OCI-LY7 (cell line): ENCODE measurements at regions not wholly inside any gene's neighbourhood (a gene's known extent, or its start where the extent isn't known, plus 50 kb on each side); places are given as distances from the start of the nearest gene placed in this dataset.

Source experiments
- BruUV-seq: library from RNA; stranded (reverse); fragments of 400-500 nt; replicated peaks from 2 replicates; lab custom pipeline; 2021; lab: Mats Ljungman, UMichigan
- CTCF ChIA-PET: fragments of 300-600 bp; sonication (Branson Sonifier 250); formaldehyde crosslinking; loops from one replicate; lab custom pipeline; 2022; ENCODE audit warnings: antibody characterized with exemption; ENCODE audit not compliant: unreplicated experiment; lab: Charles Lee
- POLR2A ChIA-PET: fragments of 300-600 bp; sonication (Branson Sonifier 250); formaldehyde crosslinking; loops from one replicate; lab custom pipeline; 2022; ENCODE audit warnings: antibody characterized with exemption; lab: Charles Lee
- DNase-seq: peaks from one replicate; pipeline ENCODE4 v3.0.0-alpha.2; 2015; ENCODE audit warnings: low spot score
- H2AFZ ChIP-seq: fragments of 200-600 bp; sonication (generic), shearing (Covaris generic); 2 replicates; pipeline ENCODE4 v1.6.1; 2014; ENCODE audit warnings: mild to moderate bottlenecking, antibody characterized with exemption, low read length, moderate library complexity
- H3K27ac ChIP-seq: fragments of 200-600 bp; sonication (generic); 2 replicates; pipeline ENCODE4 v1.5.1; 2014; ENCODE audit warnings: mixed run types, low read depth, mild to moderate bottlenecking, moderate library complexity, low read length, inconsistent platforms; ENCODE audit not compliant: poor library complexity, severe bottlenecking
- H3K36me3 ChIP-seq: fragments of 200-600 bp; sonication (generic); 2 replicates; pipeline ENCODE4 v1.6.1; 2014; ENCODE audit warnings: mild to moderate bottlenecking, antibody characterized with exemption, low read length, moderate library complexity, mixed read lengths; ENCODE audit not compliant: insufficient read depth
- H3K4me1 ChIP-seq: fragments of 200-600 bp; sonication (generic); 2 replicates; pipeline ENCODE4 v1.5.1; 2014; ENCODE audit warnings: mild to moderate bottlenecking, low read length; ENCODE audit not compliant: insufficient read depth, poor library complexity, severe bottlenecking
- H3K4me2 ChIP-seq: fragments of 200-600 bp; sonication (generic); 2 replicates; pipeline ENCODE4 v1.6.1; 2014; ENCODE audit warnings: mild to moderate bottlenecking, low read length
- H3K4me3 ChIP-seq: fragments of 200-600 bp; sonication (generic); 2 replicates; pipeline ENCODE4 v1.5.1; 2014; ENCODE audit warnings: mild to moderate bottlenecking, low read depth, low read length; ENCODE audit not compliant: poor library complexity, severe bottlenecking
- H3K79me2 ChIP-seq: fragments of 200-600 bp; sonication (generic); 2 replicates; pipeline ENCODE4 v1.6.1; 2016; ENCODE audit warnings: low read depth, mild to moderate bottlenecking, low read length, moderate library complexity, mixed read lengths; ENCODE audit not compliant: insufficient read depth
- H3K9me2 ChIP-seq: fragments of 200-600 bp; sonication (generic); 2 replicates; pipeline ENCODE4 v1.6.1; 2016; ENCODE audit warnings: mild to moderate bottlenecking, low read length, mixed read lengths; ENCODE audit not compliant: insufficient read depth
- H3K9me3 ChIP-seq: fragments of 200-600 bp; sonication (generic); 2 replicates; pipeline ENCODE4 v1.6.1; 2014; ENCODE audit warnings: mild to moderate bottlenecking, mixed run types, low read length, mixed read lengths
- H4K20me1 ChIP-seq: fragments of 200-600 bp; sonication (generic); 2 replicates; pipeline ENCODE4 v1.6.1; 2014; ENCODE audit warnings: mild to moderate bottlenecking, antibody characterized with exemption, low read length, moderate library complexity, mixed read lengths; ENCODE audit not compliant: insufficient read depth
- CTCF ChIP-seq: fragments of 200-600 bp; sonication (generic); conservative IDR thresholded peaks from 2 replicates; pipeline ENCODE4 v1.5.1; 2014; ENCODE audit warnings: mild to moderate bottlenecking, antibody characterized with exemption, low read length, moderate library complexity, mixed read lengths
- EZH2phosphoT487 ChIP-seq: fragments of 200-600 bp; sonication (generic); IDR thresholded peaks from 2 replicates; pipeline ENCODE4 v1.6.1; 2018; ENCODE audit warnings: low read depth, borderline replicate concordance, mild to moderate bottlenecking, mixed run types, antibody characterized with exemption, low read length, moderate library complexity, mixed read lengths
- intact Hi-C: fragments of 100-400 bp; cut with micrococcal nuclease; formaldehyde crosslinking; loops from one replicate; pipeline ENCODE4 v1.10.0; 2022; ENCODE audit not compliant: unreplicated experiment

GRCh38 chr16:23006380-23006779 lies 142.9 kb downstream of the USP31 start:
- TF ChIP-seq EZH2phosphoT487 (no peak), CTCF (no peak)
- intact Hi-C loops, result no loop called here
- Histone ChIP-seq H3K9me2 (no peaks in the 10 kb centered on the region), H3K9me3 (no peaks in the 10 kb centered on the region), H2AFZ (no peak overlapping the region), H3K36me3 (no peaks in the 10 kb centered on the region), H3K27ac (no peak overlapping the region), H3K4me1 (no peaks in the 10 kb centered on the region), H3K4me3 (no peak overlapping the region), H3K4me2 (no peak overlapping the region), H3K79me2 (no peaks in the 10 kb centered on the region), H4K20me1 (no peaks in the 10 kb centered on the region)
- DNase-seq, result no peak
- POLR2A ChIA-PET, result no interaction called here
- CTCF ChIA-PET, result no interaction called here
- no TSS peak for BruUV-seq

GRCh38 chr16:23005951-23006350 lies 143.3 kb downstream of the USP31 start:
- Histone ChIP-seq H3K27ac (no peak overlapping the region), H3K36me3 (no peaks in the 10 kb centered on the region), H3K79me2 (no peaks in the 10 kb centered on the region), H3K4me1 (no peaks in the 10 kb centered on the region), H3K9me3 (no peaks in the 10 kb centered on the region), H2AFZ (no peak overlapping the region), H3K4me2 (no peak overlapping the region), H3K4me3 (no peak overlapping the region), H4K20me1 (no peaks in the 10 kb centered on the region), H3K9me2 (no peaks in the 10 kb centered on the region)
- ChIA-PET CTCF (no interaction called here), POLR2A (no interaction called here)
- DNase-seq, result no peak
- intact Hi-C loops, result no loop called here
- no TSS peak for BruUV-seq
- TF ChIP-seq EZH2phosphoT487 (no peak), CTCF (no peak)

- H3K79me2 ChIP-seq, result no peaks in the 10 kb centered on the region
- H3K4me1 ChIP-seq, result no peaks in the 10 kb centered on the region
- CTCF ChIA-PET, result no interaction called here
- no peak overlapping the region for H3K27ac ChIP-seq
- no peak overlapping the region for H3K4me2 ChIP-seq
- BruUV-seq, result no TSS peak
- H4K20me1 ChIP-seq, result no peaks in the 10 kb centered on the region
- H3K9me2 ChIP-seq, result no peaks in the 10 kb centered on the region
- intact Hi-C loops, result no loop called here
- H3K4me3 ChIP-seq, result no peak overlapping the region
- POLR2A ChIA-PET, result no interaction called here
- DNase-seq, result no peak
- peaks cover 6% of the 10 kb centered on the region; the same call in 1 of the 2 replicates for H3K9me3 ChIP-seq
- no peaks in the 10 kb centered on the region for H3K36me3 ChIP-seq
- no peak overlapping the region for H2AFZ ChIP-seq
- no peak for TF ChIP-seq EZH2phosphoT487
- TF ChIP-seq CTCF, result no peak
These were observed 159.7 kb downstream of the USP31 start for GRCh38 chr16:22989598-22989997.
